ENCODE measurements at regions not wholly inside any gene's neighbourhood (a gene's known extent, or its start where the extent isn't known, plus 50 kb on each side); places are given as distances from the start of the nearest gene placed in this dataset.
A peak's percentile ranks its signal among the peaks of the same experiment; 100 is the strongest.

DNA sequence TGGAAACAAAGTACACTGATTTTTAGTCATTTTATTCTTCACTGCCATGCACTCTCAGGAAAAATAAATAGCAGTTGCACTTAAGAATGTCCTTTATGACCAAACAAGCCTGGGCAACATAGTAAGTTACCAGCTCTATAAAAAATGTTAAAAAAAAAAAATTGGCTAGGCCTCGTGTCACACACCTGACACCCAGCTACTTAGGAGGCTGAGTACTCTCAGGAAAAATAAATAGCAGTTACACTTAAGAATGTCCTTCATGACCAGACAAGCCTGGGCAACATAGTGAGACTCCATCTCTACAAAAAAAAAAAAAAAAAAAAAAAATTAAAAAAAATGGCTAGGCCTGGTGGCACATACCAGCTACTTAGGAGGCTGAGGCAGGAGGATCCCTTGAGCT, 304.6 kb downstream of the SLCO4C1 start:
- Histone ChIP-seq H3K27ac (no peak overlapping the region), H3K4me1 (no peaks in the 10 kb centered on the region), H3K9me3 (peaks cover 0 to 5% (median 0%) of the 10 kb centered on the region in 4 donors), H3K4me3 (no peak overlapping the region), H3K36me3 (no peaks in the 10 kb centered on the region), H3K27me3 (no peaks in the 10 kb centered on the region)
- TF ChIP-seq EP300 (IDR thresholded peaks at IDR 0.05), result no peak
- TF ChIP-seq, protein P1, sequence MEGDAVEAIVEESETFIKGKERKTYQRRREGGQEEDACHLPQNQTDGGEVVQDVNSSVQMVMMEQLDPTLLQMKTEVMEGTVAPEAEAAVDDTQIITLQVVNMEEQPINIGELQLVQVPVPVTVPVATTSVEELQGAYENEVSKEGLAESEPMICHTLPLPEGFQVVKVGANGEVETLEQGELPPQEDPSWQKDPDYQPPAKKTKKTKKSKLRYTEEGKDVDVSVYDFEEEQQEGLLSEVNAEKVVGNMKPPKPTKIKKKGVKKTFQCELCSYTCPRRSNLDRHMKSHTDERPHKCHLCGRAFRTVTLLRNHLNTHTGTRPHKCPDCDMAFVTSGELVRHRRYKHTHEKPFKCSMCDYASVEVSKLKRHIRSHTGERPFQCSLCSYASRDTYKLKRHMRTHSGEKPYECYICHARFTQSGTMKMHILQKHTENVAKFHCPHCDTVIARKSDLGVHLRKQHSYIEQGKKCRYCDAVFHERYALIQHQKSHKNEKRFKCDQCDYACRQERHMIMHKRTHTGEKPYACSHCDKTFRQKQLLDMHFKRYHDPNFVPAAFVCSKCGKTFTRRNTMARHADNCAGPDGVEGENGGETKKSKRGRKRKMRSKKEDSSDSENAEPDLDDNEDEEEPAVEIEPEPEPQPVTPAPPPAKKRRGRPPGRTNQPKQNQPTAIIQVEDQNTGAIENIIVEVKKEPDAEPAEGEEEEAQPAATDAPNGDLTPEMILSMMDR (IDR thresholded peaks at IDR 0.05), result no peak
- no peak for TF ChIP-seq POLR2A (IDR thresholded peaks at IDR 0.05)
- no peak for DNase-seq (ENCODE audit: low spot score in 2 of 2)
- WGBS, 2 donors, result 75 to 84% methylated on average over 1 of the region's 1 CpG

DNA sequence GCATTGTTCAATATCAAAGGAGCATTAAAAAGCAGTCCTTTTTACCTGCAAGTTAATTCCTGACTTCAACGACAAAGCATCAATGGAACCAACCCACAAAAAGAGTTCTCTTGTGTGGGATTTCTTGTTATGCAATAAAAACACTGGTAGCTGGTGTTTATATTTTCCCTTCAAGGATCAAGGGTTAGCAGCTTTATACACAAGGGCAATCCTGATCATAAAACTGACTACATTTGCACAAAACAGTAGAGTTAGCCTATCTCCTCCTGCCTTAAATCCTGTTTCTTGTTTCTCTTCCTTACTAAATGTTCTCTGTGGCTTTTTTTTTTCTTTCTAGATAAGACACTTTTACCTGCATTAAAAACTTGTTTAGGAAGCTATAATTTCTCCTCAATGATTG, 306.4 kb downstream of the SLCO4C1 start:
- Histone ChIP-seq H3K9me3 (peaks cover 0 to 5% (median 0%) of the 10 kb centered on the region in 4 donors), H3K27me3 (no peaks in the 10 kb centered on the region), H3K4me3 (no peak overlapping the region), H3K36me3 (no peaks in the 10 kb centered on the region), H3K4me1 (no peaks in the 10 kb centered on the region), H3K27ac (no peak overlapping the region)
- no peak for TF ChIP-seq POLR2A (IDR thresholded peaks at IDR 0.05)
- no peak for TF ChIP-seq EP300 (IDR thresholded peaks at IDR 0.05)
- TF ChIP-seq, protein P1 (IDR thresholded peaks at IDR 0.05), result no peak
- WGBS, 2 donors, result 38 to 63% methylated on average over 1 of the region's 1 CpG
- no peak for DNase-seq (ENCODE audit: low spot score in 2 of 2)

DNA sequence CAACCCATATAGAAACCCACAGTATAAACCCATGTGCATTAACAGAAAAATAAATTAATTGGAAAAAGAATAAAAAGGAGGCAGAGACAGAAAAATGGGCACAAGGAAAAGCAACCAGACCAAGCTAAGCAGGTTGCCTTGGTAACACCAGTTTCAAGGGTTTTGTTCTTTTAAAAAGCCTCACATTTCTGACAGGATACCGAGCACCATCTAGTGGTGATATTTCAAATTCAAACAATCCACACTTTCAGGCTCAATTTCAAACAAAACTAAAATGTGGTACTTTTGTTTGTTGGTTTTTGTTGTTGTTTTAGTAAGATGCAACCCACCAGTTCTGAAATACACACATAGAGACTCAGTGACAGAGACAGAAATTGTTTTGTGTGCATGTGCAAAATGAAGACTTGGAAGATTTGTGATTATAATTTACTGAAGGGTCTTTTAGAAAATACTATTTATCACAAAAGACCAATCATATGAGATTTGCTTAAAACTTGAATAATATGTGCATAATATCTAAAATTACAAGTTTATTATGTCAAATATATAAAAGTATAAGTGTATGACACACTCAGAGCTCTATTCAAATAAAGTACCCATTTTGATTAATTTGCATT, 318.2 kb downstream of the SLCO4C1 start:
- H3K4me3 ChIP-seq, result no peak overlapping the region
- H3K4me1 ChIP-seq, result no peaks in the 10 kb centered on the region
- no peak for DNase-seq (ENCODE audit: low spot score in 2 of 2)
- H3K36me3 ChIP-seq, result no peaks in the 10 kb centered on the region
- TF ChIP-seq POLR2A (IDR thresholded peaks at IDR 0.05), result no peak
- TF ChIP-seq, protein P1 (IDR thresholded peaks at IDR 0.05), result peak; percentile 31 to 50 (median 43)
- no peak overlapping the region for H3K27ac ChIP-seq
- 3 to 4% methylated on average over 1 of the region's 1 CpG for WGBS, 2 donors
- H3K27me3 ChIP-seq, result no peaks in the 10 kb centered on the region
- H3K9me3 ChIP-seq, result no peaks in the 10 kb centered on the region

DNA sequence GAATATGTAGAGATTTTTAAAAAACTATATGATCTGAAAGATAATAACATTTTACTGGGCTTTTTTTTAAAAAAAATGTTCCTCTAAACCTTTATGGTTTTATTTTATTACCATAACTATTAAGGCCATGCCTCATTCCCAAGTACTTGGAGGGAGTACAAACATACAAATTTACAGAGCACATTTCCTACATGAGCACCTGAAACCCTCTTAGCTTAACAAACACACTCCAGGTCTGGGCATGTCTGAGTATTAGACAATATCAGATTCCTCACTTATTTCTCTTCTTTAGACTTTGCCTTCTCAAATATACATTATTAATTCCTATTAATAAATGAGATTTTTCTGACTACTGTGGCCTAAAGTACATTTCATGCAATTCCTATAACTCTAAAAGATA, 319.2 kb downstream of the SLCO4C1 start:
- H3K27me3 ChIP-seq, result no peaks in the 10 kb centered on the region
- no peaks in the 10 kb centered on the region for H3K4me1 ChIP-seq
- no peak for DNase-seq (ENCODE audit: low spot score in 2 of 2)
- no peak overlapping the region for H3K4me3 ChIP-seq
- H3K27ac ChIP-seq, result no peak overlapping the region
- no peaks in the 10 kb centered on the region for H3K9me3 ChIP-seq
- TF ChIP-seq EP300 (IDR thresholded peaks at IDR 0.05) (no peak), POLR2A (IDR thresholded peaks at IDR 0.05) (no peak)
- TF ChIP-seq, protein P1 (IDR thresholded peaks at IDR 0.05), result no peak
- H3K36me3 ChIP-seq, result no peaks in the 10 kb centered on the region

DNA sequence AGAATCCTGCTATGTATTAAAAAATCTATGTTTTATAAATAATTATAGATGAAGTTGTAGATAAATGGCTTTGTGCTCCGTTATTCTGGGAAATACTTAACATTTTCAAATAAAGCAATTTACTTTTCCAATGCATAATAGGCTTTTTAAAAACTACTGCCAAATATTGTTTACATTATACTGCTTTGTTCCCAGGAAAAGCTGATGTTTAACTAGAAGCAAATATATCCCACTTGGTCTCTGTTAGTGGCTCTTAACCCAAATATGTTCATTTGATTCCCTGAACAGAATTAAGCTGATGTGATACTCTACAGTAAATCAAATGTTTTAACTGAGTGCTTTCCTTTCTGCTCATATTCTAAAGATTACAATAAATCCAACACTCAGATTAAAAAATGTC, 326.3 kb downstream of the SLCO4C1 start:
- TF ChIP-seq EP300 (IDR thresholded peaks at IDR 0.05), result no peak
- TF ChIP-seq, protein P1 (IDR thresholded peaks at IDR 0.05), result no peak
- no peak for TF ChIP-seq POLR2A (IDR thresholded peaks at IDR 0.05)
- Histone ChIP-seq H3K27me3 (no peaks in the 10 kb centered on the region), H3K27ac (no peak overlapping the region), H3K4me3 (no peak overlapping the region), H3K4me1 (peaks cover 0 to 3% (median 0%) of the 10 kb centered on the region in 4 donors), H3K36me3 (no peaks in the 10 kb centered on the region), H3K9me3 (no peaks in the 10 kb centered on the region)
- WGBS, 2 donors, result 30 to 38% methylated on average over 1 of the region's 1 CpG
- DNase-seq (ENCODE audit: low spot score in 2 of 2), result no peak
